Keratinocyte (primary cell): ENCODE measurements at regions not wholly inside any gene's neighbourhood (a gene's known extent, or its start where the extent isn't known, plus 50 kb on each side); places are given as distances from the start of the nearest gene placed in this dataset.

Experiments used
- DNase-seq: peaks from one replicate; pipeline ENCODE4 v3.0.0-alpha.2; 2011; ENCODE audit warnings: low read depth, missing footprints, low spot score
- FAIRE-seq: peaks from 2 replicates; lab custom pipeline; 2011; peaks lifted over from hg19 to GRCh38; lab: Jason Lieb, UNC
- H2AFZ ChIP-seq: 2 replicates; pipeline ENCODE4 v1.6.0; 2012; ENCODE audit warnings: low read length, control low read depth, inconsistent platforms; ENCODE audit not compliant: control insufficient read depth
- H3K27ac ChIP-seq: 2 replicates; pipeline ENCODE4 v1.5.1; 2011; ENCODE audit warnings: low read length; ENCODE audit not compliant: control insufficient read depth, insufficient read depth
- H3K27me3 ChIP-seq: 3 replicates; pipeline ENCODE4 v1.6.0; 2011; ENCODE audit warnings: low read length; ENCODE audit not compliant: control insufficient read depth, insufficient read depth; ENCODE audit errors: extremely low read depth
- H3K36me3 ChIP-seq, 2 experiments: 2 replicates in 1 of 2; 3 replicates in 1 of 2; pipeline ENCODE4 v1.5.1; 2011; ENCODE audit warnings: low read length in 2 of 2, mild to moderate bottlenecking in 1 of 2; ENCODE audit not compliant: control insufficient read depth in 2 of 2, insufficient read depth in 2 of 2; ENCODE audit errors: extremely low read depth in 1 of 2
- H3K4me1 ChIP-seq: 3 replicates; pipeline ENCODE4 v1.5.1; 2011; ENCODE audit warnings: low read length; ENCODE audit not compliant: control insufficient read depth, insufficient read depth; ENCODE audit errors: extremely low read depth
- H3K4me2 ChIP-seq: 3 replicates; pipeline ENCODE4 v1.6.0; 2011; ENCODE audit warnings: low read depth, low read length; ENCODE audit not compliant: control insufficient read depth, insufficient read depth; ENCODE audit errors: extremely low read depth
- H3K4me3 ChIP-seq, 3 experiments: fragments of 200-600 bp in 1 of 3; sonication (generic) in 1 of 3; 2 replicates in 2 of 3; 3 replicates in 1 of 3; pipeline ENCODE4 v1.5.1; 2011 to 2016; ENCODE audit warnings: low read length in 3 of 3, mild to moderate bottlenecking in 3 of 3, control low read depth in 2 of 3, inconsistent platforms in 1 of 3, low read depth in 1 of 3, mixed read lengths in 1 of 3, mixed run types in 1 of 3, moderate library complexity in 1 of 3; ENCODE audit not compliant: control insufficient read depth in 2 of 3, insufficient read depth in 2 of 3; ENCODE audit errors: extremely low read depth in 1 of 3
- H3K79me2 ChIP-seq: 2 replicates; pipeline ENCODE4 v1.6.0; 2012; ENCODE audit warnings: low read length; ENCODE audit not compliant: control insufficient read depth, insufficient read depth
- H3K9ac ChIP-seq: 3 replicates; pipeline ENCODE4 v1.6.0; 2011; ENCODE audit warnings: low read length; ENCODE audit not compliant: control insufficient read depth, insufficient read depth; ENCODE audit errors: extremely low read depth
- H3K9me1 ChIP-seq: 3 replicates; pipeline ENCODE4 v1.6.0; 2011; ENCODE audit warnings: low read length; ENCODE audit not compliant: control insufficient read depth, insufficient read depth; ENCODE audit errors: extremely low read depth
- H3K9me3 ChIP-seq: 2 replicates; pipeline ENCODE4 v1.5.1; 2012; ENCODE audit warnings: low read depth, low read length; ENCODE audit not compliant: control insufficient read depth
- H4K20me1 ChIP-seq: 3 replicates; pipeline ENCODE4 v1.6.0; 2011; ENCODE audit warnings: low read length; ENCODE audit not compliant: control insufficient read depth, insufficient read depth; ENCODE audit errors: extremely low read depth
- CTCF ChIP-seq, 3 experiments: IDR thresholded peaks in 1 of 3; conservative IDR thresholded peaks in 1 of 3; optimal IDR thresholded peaks in 1 of 3; 2 replicates in 2 of 3; 3 replicates in 1 of 3; pipeline versions ENCODE3 to v1.5.1; 2011; ENCODE audit warnings: low read length in 3 of 3, mild to moderate bottlenecking in 3 of 3, moderate library complexity in 2 of 3, control low read depth in 1 of 3, inconsistent platforms in 1 of 3; ENCODE audit not compliant: insufficient read depth in 2 of 3; ENCODE audit errors: extremely low read depth in 1 of 3
- EZH2 ChIP-seq: IDR thresholded peaks from one replicate; pipeline ENCODE4 v1.6.1; 2012; ENCODE audit warnings: inconsistent platforms, mild to moderate bottlenecking, low read length, moderate library complexity
- dilution Hi-C: fragments of 300-500 bp; cut with MboI; formaldehyde crosslinking; loops from one replicate; pipeline ENCODE4 v1.7.0; 2020; ENCODE audit warnings: low sequenced_read_pairs; ENCODE audit not compliant: extremely low pct_ligation_motif_present

DNA sequence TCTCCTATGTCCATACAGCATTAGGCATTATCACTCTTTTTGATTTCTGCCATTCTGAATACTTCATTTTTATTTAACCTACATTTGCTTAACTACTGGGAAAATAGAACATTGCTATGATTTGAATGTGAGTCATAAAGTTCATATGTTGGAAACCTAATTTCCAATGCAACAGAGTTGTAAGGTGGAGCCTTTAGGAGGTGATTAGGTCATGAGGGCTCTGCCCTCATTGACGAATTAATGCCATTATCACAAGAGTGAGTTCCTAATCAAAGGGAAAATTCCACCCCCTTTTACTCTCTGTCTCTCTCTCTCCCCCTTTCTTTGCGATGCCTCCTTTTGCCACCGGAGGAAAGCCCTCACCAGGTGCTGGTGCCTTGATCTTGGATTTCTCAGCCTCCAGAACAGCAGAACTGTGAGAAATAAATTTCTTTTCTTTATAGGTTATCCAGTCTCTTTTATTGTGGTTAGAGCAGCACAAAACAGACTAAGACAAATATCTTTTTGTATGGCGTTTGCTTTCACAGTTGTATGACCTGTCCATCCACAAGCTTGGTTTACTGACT is 180.1 kb upstream of the ARID2 start:
- no peaks in the 10 kb centered on the region for H3K9me3 ChIP-seq
- TF ChIP-seq EZH2, result no peak
- no peak for TF ChIP-seq CTCF (optimal IDR thresholded peaks at IDR 0.05 in 1 of 3, IDR thresholded peaks at IDR 0.05 in 1 of 3, conservative IDR thresholded peaks at IDR 0.05 in 1 of 3; ENCODE audit: extremely low read depth in 1 of 3, insufficient read depth in 2 of 3, low read length in 3 of 3)
- H3K4me2 ChIP-seq, result no peak overlapping the region
- no peaks in the 10 kb centered on the region for H3K79me2 ChIP-seq
- H3K27ac ChIP-seq, result no peak overlapping the region
- peaks cover 6% of the 10 kb centered on the region for H3K27me3 ChIP-seq
- H3K9ac ChIP-seq, result no peak overlapping the region
- no peaks in the 10 kb centered on the region for H3K36me3 ChIP-seq
- dilution Hi-C loops, result no loop called here
- H3K9me1 ChIP-seq, result no peaks in the 10 kb centered on the region
- DNase-seq (no peak), FAIRE-seq (no peak)
- no peak overlapping the region for H3K4me3 ChIP-seq
- H4K20me1 ChIP-seq, result no peaks in the 10 kb centered on the region
- no peaks in the 10 kb centered on the region for H3K4me1 ChIP-seq
- H2AFZ ChIP-seq, result no peak overlapping the region

DNA sequence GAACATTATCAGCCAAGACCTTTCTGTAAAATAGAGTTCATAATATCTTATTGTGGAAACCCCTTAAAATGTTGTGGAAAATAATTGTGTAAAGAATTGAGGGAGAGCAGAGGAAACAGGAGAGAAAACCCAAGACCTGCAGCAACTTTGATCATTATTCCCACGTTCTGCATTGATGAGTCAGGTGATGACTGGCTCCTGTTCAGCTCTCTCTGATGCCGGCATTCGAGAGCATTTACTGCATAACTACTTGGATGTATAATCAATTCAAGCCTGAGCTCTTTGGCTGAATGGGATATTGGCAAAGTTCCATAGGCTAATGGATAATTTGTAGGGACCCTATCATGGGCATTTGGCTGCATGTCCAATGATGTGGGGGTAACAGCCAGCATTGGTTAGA is 176.3 kb upstream of the ARID2 start:
- Histone ChIP-seq H3K4me2 (no peak overlapping the region), H3K9me3 (no peaks in the 10 kb centered on the region), H3K4me1 (no peaks in the 10 kb centered on the region), H3K27ac (no peak overlapping the region), H4K20me1 (no peaks in the 10 kb centered on the region), H3K27me3 (no peaks in the 10 kb centered on the region), H3K4me3 (no peak overlapping the region), H3K9ac (no peak overlapping the region), H2AFZ (no peak overlapping the region), H3K36me3 (no peaks in the 10 kb centered on the region), H3K79me2 (no peaks in the 10 kb centered on the region), H3K9me1 (no peaks in the 10 kb centered on the region)
- no peak for FAIRE-seq
- peak; percentile 2 for DNase-seq
- dilution Hi-C loops, result no loop called here
- TF ChIP-seq EZH2, result no peak
- no peak for TF ChIP-seq CTCF (optimal IDR thresholded peaks at IDR 0.05 in 1 of 3, IDR thresholded peaks at IDR 0.05 in 1 of 3, conservative IDR thresholded peaks at IDR 0.05 in 1 of 3; ENCODE audit: extremely low read depth in 1 of 3, insufficient read depth in 2 of 3, low read length in 3 of 3)
